HG03442 (cell line): ENCODE measurements at regions not wholly inside any gene's neighbourhood (a gene's known extent, or its start where the extent isn't known, plus 50 kb on each side); places are given as distances from the start of the nearest gene placed in this dataset.
"Not testable (repeated sequence)": the region's sequence is repeated elsewhere in the genome, so short reads cannot be mapped to it uniquely, and the experiment has no call there.

Experiments used
- ATAC-seq: cut with Tn5 transposase; IDR thresholded peaks from one replicate; pipeline ENCODE4 v1.9.1; 2021; ENCODE audit warnings: mild to moderate bottlenecking, moderate library complexity; ENCODE audit not compliant: unreplicated experiment

DNA sequence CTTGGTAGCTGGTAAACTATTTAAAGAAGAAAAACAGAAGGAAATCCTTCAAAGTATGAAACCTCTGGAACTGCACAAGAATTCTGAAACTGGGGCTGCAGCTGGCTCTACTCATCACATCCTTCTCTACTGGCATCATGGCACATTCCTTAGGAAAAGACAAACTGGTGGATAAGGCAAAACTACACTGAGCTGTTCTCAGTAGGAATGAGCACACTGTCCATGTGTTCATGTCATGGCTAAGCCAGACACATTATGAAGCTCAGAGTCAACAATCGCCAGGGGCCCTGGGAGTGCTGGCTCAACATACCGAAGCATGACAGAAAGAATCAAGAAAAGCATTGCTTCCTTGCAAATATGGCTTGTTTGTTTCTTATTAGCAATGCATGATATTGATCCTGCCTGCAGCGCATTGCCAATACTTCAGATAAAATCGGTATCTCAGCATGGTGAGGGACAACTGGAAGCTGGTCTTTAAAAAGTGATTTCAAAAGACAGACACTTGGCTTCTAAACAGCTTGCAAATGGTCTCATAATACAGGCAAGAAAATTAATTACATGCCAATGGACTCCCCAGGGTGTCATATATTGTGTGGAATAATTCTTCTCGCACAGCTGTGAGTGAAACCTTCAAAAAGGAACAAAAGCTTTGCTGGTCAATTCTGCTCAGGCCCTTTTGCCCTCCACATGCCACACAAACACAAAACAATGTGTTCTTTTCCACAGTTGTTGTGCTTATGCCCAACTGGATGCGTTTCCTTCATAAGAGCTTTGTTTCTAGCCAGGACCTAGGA, 300.2 kb upstream of the VCX start:
- ATAC-seq: no peak

GRCh38 chrX:7522860-7523259, 320.1 kb upstream of the VCX start:
- no peak for ATAC-seq

DNA sequence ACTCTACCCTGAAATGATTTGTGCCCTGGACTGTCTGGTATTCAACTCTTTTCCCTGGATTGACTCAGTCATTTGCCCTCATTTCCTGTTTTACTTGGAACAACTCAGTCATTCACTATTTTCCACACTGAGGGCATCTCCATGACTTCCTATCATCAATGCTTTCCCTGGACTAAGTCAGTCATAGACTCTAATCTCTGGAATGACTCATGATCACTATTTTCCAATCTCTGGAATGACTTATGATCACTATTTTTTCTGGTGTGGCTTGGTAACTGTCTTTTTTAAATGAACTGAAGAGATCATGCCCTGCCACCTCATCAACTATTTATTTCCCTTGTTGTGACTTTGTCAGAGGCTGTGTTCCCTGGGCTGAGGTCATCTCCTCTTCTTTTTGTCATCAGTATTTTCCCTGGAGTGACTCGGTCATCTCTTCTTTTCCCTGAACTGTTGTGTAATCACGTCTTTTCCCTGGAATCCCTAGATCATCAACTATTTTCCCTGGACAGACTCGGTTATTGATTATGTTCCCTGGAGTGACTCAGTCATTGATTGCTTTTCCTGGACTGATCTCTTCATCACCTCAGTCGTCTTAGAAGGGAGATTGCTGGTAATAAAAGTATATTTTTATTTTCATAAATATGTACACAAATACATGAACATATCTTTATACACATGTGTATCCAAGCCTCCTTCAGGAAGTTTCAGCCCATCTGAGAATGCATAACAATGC, 327.1 kb upstream of the VCX start:
- no peak for ATAC-seq

DNA sequence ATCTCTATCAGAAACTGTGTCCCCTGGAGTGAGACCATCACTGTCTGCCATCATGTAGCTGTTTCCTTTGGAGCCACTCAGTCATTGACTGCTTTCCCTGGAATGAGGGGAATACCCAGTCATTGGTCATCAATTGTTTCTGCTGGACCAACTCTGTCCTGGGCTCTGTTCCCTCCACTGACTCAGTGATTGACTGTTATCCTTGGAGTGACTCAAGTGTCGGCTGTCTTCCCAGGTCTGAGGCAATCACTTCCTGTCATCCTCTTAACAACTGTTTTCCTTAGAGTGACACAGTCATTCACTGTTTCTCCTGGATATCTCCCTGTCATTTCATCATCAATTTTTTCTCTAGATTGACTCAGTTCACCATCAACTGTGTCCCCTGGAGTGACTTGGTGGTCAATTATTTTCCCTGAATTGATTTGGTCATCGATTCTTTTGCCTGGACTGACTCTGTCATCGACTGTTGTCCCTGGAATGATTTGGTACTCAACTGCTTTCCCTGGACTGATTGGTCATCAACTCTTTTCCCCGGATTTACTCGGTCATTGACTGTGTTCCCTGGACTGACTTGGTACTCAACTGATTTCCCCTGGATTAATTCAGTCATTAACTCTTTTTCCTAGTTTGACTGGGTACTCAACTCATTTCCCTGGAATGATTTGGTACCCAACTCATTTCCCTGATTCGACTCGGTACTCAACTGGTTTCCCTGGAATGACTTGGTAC, 327.9 kb upstream of the VCX start:
- no peak for ATAC-seq

GRCh38 chrX:7512845-7513244, 330.1 kb upstream of the VCX start:
- no peak for ATAC-seq

DNA sequence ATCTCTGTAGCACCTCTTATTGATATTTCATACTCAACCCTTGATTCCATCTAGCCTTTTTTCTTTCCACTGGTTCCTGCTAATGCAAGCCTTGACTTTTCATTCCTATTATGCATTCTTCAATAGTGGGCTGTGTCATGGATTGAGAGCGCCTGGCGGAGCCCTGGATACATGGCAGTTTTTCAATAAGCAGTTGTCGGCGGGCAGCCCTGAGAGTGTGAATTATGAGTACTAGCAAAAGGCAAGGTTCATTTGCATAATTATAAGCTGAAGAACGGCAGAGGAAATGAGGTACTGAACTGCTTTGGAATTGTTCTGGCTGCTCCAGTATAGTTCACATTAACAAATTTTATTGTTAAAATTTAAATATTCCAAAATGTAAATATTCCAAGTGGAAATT, 339.7 kb upstream of the VCX start:
- no peak for ATAC-seq

- ATAC-seq: no peak
Measured at GRCh38 chrX:7500386-7500785, 342.6 kb upstream of the VCX start.

DNA sequence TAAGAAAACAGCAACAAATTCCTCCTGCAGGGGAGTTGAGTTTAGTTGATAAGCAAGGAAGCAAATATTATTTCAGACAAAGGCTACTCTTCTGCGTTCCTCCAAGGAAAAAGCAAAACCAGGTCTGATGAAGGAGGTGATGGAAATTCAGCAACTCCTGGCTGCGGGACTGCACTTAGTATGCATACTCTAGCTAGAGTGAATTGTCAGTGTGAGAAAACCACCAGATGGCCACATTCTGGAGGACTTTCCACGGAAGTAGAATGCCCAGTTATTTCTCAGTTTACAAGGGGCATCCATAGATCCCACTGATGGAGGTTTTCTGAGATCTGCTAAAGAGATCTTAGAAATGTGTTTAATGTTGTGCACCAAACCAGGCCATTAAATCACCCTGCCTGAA, 338.6 kb upstream of the PUDP start:
- no peak for ATAC-seq

- no peak for ATAC-seq
Measured at GRCh38 chrX:7485061-7485460, 337.1 kb upstream of the PUDP start.

DNA sequence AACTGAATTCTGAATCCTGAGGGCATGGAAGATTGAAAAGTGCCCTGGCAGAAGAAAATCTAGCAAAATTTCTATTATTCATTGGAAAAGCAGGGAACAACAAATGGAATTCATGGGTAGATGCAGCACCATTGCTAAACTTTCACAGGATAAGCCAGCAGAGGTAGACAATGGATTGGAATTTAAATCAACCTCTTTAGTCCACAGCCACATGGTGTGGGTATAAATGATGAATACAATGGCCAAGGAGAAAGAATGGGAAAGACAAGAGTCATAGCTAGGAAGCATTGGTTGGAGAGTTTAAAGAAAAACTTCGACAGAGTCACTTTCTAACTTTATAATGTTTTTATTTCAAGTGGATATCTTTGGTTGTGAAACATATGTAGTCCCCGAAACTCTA, 332.8 kb upstream of the PUDP start:
- ATAC-seq: no peak

DNA sequence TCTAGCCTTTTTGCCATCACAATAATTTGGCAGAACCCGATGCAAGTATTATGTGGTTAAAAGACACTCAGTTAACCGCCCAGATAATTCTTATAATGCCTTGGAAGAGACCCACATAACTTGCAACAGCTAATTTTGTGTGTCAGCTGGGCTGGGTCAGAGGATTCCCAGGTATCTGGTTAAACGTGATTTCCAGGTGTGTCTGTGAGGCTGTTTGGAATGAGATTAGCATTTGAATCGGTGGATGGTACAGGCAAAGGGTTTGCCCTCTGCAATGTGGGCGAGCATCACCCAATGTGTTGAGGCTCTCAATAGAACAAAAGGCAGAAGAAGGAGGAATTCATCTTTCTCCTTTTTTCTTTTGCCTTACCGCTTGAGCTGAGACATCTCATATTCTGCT, 314.2 kb upstream of the PUDP start:
- no peak for ATAC-seq

DNA sequence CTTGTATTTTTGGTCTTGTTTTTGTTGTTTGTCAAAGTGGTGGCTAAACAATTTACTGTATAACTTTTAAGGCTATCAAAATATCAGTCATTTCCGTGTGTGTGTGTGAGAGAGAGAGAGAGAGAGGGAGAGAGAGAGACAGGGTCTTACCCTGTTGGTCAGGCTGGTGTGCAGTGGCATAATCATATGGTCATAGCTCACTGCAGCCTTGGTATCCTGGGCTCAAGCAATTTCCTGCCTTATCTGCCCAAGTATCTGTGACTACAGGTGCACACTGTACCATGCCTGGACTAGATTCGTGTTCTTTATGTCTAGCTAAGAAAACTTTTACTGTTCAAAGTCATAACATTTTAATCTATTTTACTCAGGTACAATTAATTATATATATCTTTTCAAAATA, 313.1 kb upstream of the PUDP start:
- ATAC-seq: not testable (repeated sequence)

- ATAC-seq: no peak
Measured at GRCh38 chrX:7447801-7448499, 300.0 kb upstream of the PUDP start.

DNA sequence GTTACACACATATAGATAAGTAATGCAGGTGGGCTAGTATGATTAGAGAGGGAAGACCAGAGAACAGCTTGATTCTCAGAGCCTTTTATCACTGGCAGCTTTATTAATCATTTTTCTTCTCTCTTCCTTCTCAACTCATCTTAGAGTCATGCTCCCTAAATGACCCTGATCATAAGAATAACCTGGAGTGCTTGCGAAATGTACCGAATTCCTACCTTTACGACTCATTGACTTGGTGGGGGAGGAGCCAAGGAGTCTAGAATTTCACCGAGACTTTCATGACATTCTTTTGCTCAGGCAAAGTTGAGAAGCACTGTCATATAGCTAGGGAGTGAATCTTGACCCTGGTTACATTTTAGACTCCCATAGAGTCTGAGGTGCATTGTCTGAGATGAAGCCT, 298.9 kb upstream of the PUDP start:
- no peak for ATAC-seq

GRCh38 chrX:7444967-7445366, 297.0 kb upstream of the PUDP start:
- peak; percentile 100 for ATAC-seq

DNA sequence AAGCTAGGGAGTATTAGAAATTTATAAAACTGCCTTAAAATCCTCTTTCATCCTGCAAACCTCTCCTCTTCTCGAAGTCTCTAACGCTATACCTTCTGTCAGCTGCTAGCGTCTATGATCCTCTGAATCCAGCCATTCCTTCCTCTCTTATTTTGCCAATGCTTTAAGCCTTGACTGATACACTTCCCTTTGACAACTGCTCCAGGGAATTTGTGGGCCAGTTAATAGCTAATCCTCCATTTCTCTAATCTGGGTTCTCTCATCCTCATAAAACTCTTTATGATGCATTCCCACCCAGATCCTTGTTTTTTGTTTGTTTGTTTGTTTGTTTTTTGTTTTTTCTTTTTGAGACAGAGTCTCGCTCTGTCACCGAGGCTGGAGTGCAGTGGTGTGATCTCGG, 293.6 kb upstream of the PUDP start:
- no peak for ATAC-seq

DNA sequence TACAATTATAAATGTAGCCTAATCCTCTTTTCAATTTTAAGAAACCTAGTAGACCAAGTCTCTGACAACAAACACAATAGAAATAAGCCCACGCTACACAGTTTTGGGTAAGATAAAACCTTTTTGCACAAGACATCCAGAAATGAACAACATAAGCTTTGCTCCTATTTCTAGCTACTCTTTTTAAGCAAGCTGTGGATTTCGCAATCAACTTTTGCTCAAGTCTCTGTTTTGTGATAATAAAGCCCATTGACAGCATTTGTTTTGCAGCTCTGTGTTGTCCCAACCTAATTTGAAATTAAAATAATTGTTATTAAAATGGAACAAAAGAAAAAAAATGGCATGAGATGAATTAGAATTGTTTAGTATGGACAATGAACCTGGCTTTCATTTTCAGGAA, 287.9 kb upstream of the PUDP start:
- ATAC-seq: no peak

GRCh38 chrX:7432901-7433300, 284.9 kb upstream of the PUDP start:
- no peak for ATAC-seq

DNA sequence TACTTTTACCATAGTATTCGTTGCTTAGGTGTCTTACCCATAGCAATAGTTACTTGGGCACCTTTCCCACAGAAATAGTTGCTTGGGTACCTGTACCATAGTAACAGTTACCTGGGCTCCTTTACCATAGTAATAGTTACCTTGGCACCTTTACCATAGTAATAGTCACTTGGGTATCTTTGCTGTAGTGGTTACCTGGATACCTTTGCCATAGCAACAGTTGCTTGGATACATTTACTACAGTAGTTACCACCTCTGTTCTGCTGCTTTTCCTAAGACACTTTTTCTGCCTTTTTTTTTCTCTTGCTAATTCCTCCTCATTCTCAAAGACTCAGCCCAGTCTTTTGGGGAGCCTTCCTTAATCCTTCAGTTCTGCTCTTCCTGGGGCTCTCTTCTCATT, 272.8 kb upstream of the PUDP start:
- ATAC-seq: no peak

DNA sequence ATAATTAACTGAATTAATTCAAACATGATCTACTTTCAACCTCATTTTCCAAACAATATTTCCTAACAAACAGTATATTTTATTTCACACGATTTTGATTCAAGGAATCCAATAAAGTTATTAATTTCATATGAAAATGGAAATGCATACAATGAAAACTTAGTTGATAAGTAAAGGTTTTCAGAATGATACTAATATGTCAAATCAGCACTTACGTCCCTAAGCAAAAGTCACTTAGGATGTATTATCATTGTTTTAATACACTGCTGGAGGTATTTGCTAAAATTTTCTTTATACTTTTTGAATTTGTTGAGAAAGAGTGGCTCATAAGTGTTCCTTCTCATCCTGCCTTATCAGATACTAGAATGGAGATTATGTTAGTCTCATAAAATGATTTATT, 266.8 kb upstream of the PUDP start:
- no peak for ATAC-seq

- ATAC-seq: no peak
Measured at GRCh38 chrX:7412840-7413239, 264.9 kb upstream of the PUDP start.
